ENCODE measurements at regions not wholly inside any gene's neighbourhood (a gene's known extent, or its start where the extent isn't known, plus 50 kb on each side); places are given as distances from the start of the nearest gene placed in this dataset.

GRCh38 chr1:23639460-23640095 lies 52.0 kb upstream of the RPL11 start:
- no peak for DNase-seq (ENCODE audit: low read depth, low spot score)

- no peak for DNase-seq (ENCODE audit: low read depth, low spot score)
Observed at GRCh38 chr1:23638786-23639241, 52.8 kb upstream of the RPL11 start.

GRCh38 chr1:23638188-23638619 lies 53.4 kb upstream of the RPL11 start:
- no peak for DNase-seq (ENCODE audit: low read depth, low spot score)

- DNase-seq (ENCODE audit: low read depth, low spot score) = no peak
Observed at GRCh38 chr1:23636009-23636408, 55.6 kb upstream of the RPL11 start.

- peak; percentile 44 for DNase-seq (ENCODE audit: low read depth, low spot score)
Observed at GRCh38 chr1:23634840-23635651, 56.6 kb upstream of the RPL11 start.

- no peak for DNase-seq (ENCODE audit: low read depth, low spot score)
Observed at GRCh38 chr1:23634518-23634839, 57.1 kb upstream of the RPL11 start.

- DNase-seq (ENCODE audit: low read depth, low spot score) = no peak
Observed at GRCh38 chr1:23632479-23633160, 59.0 kb upstream of the RPL11 start.

- DNase-seq (ENCODE audit: low read depth, low spot score) = no peak
Observed at GRCh38 chr1:23629708-23630290, 61.8 kb upstream of the RPL11 start.

- DNase-seq (ENCODE audit: low read depth, low spot score) = no peak
Observed at GRCh38 chr1:23628951-23629387, 62.6 kb upstream of the RPL11 start.

GRCh38 chr1:23627069-23627735 lies 64.4 kb upstream of the RPL11 start:
- DNase-seq (ENCODE audit: low read depth, low spot score) = no peak

GRCh38 chr1:23625929-23626535 lies 65.6 kb upstream of the RPL11 start:
- no peak for DNase-seq (ENCODE audit: low read depth, low spot score)

- DNase-seq (ENCODE audit: low read depth, low spot score) = no peak
Observed at GRCh38 chr1:23625459-23625858, 66.1 kb upstream of the RPL11 start.

GRCh38 chr1:23624440-23624839 lies 65.1 kb upstream of the ID3 start:
- DNase-seq (ENCODE audit: low read depth, low spot score) = no peak

- DNase-seq (ENCODE audit: low read depth, low spot score) = no peak
Observed at GRCh38 chr1:23622284-23622683, 63.0 kb upstream of the ID3 start.

- DNase-seq (ENCODE audit: low read depth, low spot score) = no peak
Observed at GRCh38 chr1:23620605-23621004, 61.3 kb upstream of the ID3 start.

GRCh38 chr1:23619299-23620188 lies 60.2 kb upstream of the ID3 start:
- no peak for DNase-seq (ENCODE audit: low read depth, low spot score)

GRCh38 chr1:23618586-23619083 lies 59.3 kb upstream of the ID3 start:
- DNase-seq (ENCODE audit: low read depth, low spot score) = no peak

- DNase-seq (ENCODE audit: low read depth, low spot score) = no peak
Observed at GRCh38 chr1:23617084-23617521, 57.8 kb upstream of the ID3 start.

- DNase-seq (ENCODE audit: low read depth, low spot score) = no peak
Observed at GRCh38 chr1:23616292-23616824, 57.1 kb upstream of the ID3 start.

- no peak for DNase-seq (ENCODE audit: low read depth, low spot score)
Observed at GRCh38 chr1:23615852-23616251, 56.6 kb upstream of the ID3 start.

Measured in brain pericyte (primary cell).